ENCODE measurements at regions not wholly inside any gene's neighbourhood (a gene's known extent, or its start where the extent isn't known, plus 50 kb on each side); places are given as distances from the start of the nearest gene placed in this dataset.
"Not testable (repeated sequence)": the region's sequence is repeated elsewhere in the genome, so short reads cannot be mapped to it uniquely, and the experiment has no call there.

- no peak for DNase-seq
Measured at GRCh38 chr2:67571785-67572718, 174.9 kb downstream of the ETAA1 start.

DNA sequence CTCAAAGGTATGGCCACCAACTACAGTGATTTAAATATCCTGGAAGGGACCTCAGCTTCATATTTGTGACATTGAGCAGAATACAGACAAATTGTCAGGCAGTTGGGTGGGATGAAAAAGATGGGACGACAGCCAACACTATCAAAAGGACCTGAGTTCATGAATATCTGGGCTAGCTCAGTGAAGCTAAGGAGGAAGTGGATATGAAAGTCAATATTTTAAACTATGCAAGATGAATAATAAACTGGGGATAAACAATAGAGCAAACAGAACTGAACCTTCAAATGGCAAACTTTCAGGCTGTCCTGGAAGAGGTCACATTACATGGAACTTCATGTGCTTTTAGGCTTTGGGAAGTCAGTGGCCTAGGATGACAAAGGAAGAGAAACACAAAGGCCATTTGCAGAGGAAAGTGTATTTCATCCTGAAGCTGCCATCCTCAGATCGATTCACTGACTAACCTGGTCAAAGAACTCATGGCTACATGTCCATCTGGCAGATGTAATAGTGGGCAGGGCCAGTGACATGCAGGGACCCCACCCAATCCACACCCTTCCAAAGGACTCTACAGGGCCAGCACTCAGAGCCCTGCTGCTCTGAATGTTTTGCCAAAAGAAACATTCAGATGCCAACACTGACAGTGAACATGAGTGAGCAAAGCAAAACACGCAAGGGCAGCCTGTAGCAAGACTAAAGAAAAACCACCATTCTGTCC, 175.7 kb downstream of the ETAA1 start:
- no peak for DNase-seq

DNA sequence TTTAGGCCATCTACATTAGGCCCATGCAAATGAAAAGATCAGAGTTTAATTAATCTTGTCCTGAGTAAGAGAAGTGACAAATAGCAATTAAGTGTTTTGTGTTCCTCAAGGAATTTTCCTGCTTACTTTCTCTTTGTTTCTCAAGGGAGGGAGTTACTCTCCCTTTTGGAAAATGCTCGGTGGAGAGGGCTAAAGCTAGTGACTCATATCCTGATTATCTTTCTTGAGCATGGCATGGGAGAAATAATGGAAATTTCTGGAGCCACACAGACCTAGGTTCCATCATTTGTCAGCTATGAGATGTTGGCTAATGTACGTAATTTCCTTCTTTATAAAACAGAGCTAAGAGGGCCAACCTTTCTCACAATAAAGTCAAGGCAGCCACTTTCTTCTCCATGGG, 177.1 kb downstream of the ETAA1 start:
- no peak for DNase-seq

DNA sequence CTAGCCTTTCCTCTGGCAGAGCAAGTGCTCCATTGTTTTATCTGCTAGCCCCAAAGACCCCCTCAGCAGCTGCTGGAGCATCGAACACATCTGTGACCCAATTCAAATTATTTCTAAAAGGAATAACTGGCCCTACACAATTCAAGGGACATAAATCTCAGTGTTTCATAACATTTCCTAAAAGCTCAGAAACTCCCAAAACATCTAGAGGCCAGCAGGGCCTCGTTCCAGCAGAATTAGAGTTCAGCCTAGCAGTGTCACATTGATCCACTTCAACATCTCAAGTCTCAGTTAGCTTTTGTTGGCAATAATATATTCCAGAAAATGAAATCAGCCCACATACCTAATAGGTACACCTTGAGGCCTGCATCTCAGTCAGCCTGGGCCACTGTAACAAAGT, 179.1 kb downstream of the ETAA1 start:
- DNase-seq: no peak

- DNase-seq: no peak
Measured at GRCh38 chr2:67576991-67577390, 179.9 kb downstream of the ETAA1 start.

DNA sequence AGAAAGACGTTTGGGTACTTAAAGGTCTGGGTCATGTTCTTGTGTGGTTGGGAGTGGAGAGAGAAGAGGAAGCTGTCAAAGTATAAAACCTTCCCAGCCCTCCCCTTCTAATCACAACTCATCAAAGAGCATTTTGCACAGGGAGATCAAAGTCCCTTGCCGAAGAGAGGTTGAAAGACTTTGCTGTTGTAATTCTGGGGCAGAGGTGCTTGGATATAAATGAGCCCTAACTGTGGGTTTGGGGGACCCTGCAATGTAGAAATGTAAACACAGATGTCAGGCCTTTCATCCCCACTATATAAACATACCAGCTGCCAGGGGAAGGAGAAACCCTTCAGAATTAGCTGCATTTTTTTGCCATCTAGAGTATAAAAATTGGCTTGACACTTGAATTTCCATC, 182.1 kb downstream of the ETAA1 start:
- DNase-seq: no peak

GRCh38 chr2:67579806-67580205, 182.7 kb downstream of the ETAA1 start:
- no peak for DNase-seq

GRCh38 chr2:67581751-67582150, 184.6 kb downstream of the ETAA1 start:
- no peak for DNase-seq

DNA sequence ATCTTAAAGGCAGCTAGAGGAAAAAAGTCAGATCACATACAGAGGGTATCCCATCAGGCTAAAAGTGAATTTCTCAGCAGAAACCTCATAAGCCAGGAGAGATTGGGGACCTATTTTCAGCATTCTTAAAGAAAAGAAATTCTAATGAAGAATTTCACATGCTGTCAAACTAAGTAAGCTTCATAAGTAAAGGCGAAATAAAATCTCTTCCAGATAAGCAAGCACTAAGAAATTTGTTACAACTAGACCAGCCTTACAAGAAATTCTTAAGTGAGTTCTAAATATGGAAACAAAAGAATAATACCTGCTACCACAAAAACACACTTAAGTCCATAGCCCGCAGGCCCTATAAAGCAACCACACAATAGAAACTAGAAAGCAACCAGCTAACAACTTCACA, 186.1 kb downstream of the ETAA1 start:
- no peak for DNase-seq

- no peak for DNase-seq
Measured at GRCh38 chr2:67585400-67585799, 188.3 kb downstream of the ETAA1 start.

GRCh38 chr2:67589121-67589520, 192.0 kb downstream of the ETAA1 start:
- not testable (repeated sequence) for DNase-seq

- DNase-seq: not testable (repeated sequence)
Measured at GRCh38 chr2:67594522-67594921, 197.4 kb downstream of the ETAA1 start.

DNA sequence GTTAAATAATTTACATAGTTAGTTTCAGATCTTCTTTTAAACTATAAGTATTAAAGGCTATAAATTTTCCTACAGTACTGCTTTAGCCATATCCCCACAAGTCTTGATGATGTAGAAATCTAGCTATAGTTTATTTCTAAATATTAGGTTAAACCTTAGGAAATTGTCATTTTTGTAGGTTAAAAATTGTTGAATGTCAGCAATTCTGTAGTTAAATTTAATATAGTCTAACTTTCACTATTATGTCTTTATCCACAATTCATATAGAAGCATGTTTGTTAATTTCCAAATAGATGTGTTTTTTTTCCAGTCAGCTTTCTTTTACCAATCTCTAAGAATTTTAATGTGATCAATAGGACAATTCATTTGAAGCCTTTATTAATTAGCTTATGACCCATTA, 199.7 kb downstream of the ETAA1 start:
- DNase-seq: no peak

DNA sequence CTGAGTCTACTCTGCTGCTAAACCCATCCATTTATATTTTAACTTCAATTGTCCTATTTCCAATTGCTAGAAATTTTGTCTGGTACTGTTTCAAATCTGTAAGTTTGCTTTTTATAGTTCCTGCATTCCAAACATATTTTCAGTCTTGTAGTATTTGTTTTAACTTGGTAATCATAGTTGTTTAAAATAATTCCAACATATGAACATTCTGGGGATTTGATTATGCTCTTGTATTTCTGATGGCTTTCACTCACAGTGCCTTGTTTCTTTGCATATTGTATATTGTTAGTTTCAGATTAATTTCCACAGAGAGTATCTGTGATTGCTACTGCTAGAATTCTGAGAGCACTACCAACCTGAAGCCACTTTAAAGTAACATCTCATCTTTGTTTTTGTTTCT, 202.4 kb downstream of the ETAA1 start:
- no peak for DNase-seq

GRCh38 chr2:67600222-67600871, 203.2 kb downstream of the ETAA1 start:
- DNase-seq: no peak

DNA sequence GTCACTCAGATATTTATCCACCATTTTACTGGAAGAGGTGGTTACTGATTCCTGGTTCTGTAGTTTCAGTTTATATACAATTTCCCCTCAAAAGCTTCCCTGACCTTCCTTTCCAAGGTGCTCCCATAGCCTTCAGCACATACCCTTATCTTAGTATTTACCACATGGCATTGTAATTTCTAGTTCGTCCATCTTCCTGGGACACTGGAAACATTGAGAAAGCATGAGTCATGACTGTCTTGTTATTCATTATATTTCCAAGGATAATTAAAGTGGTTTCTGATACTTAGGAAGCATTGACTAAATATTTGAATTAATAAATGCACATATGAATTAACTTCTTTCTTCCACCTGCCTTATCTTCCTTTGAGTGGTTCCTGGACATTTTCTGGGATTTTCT, 203.8 kb downstream of the ETAA1 start:
- DNase-seq: no peak

- DNase-seq: no peak
Measured at GRCh38 chr2:67604360-67604759, 207.2 kb downstream of the ETAA1 start.

GRCh38 chr2:67612576-67613042, 215.5 kb downstream of the ETAA1 start:
- DNase-seq: no peak

GRCh38 chr2:67613227-67613626, 216.1 kb downstream of the ETAA1 start:
- no peak for DNase-seq

- DNase-seq: no peak
Measured at GRCh38 chr2:67614454-67614853, 217.3 kb downstream of the ETAA1 start.

GRCh38 chr2:67616749-67617148, 219.6 kb downstream of the ETAA1 start:
- DNase-seq: peak; percentile 4

- DNase-seq: no peak
Measured at GRCh38 chr2:67619204-67619603, 222.1 kb downstream of the ETAA1 start.

DNA sequence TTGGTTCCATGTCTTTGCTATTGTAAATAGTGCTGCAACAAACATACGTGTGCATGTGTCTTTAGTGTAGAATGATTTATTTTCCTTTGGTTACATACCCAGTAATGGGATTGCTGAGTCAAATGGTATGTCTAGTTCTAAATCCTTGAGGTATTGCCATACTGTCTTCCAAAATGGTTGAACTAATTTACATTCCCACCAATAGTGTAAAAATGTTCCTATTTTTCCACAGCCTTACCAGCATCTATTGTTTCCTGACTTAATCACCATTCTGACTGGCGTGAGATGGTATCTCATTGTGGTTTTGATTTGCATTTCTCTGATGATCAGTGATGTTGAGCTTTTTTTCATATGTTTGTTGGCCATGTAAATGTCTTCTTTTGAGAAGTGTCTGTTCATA, 226.6 kb downstream of the ETAA1 start:
- DNase-seq: not testable (repeated sequence)

DNA sequence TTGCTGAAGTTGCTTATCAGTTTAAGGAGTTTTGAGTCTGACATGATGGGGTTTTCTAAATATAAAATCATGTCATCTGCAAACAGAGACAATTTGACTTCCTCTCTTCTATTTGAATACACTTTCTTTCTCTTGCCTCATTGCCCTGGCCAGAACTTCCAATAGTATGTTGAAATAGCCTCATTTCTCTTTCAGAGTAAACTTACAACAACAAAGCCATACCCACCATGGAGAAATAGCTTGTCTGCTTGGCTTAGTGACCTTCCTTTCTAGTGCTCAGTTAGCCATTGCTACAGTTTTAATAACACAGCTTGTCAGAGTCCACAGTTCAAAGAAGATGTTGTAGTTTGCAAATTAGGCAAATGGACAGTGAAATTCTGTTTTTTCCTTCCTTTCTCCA, 228.0 kb downstream of the ETAA1 start:
- DNase-seq: peak; percentile 3
